Eye (tissue), 1 donor: ENCODE measurements at regions not wholly inside any gene's neighbourhood (a gene's known extent, or its start where the extent isn't known, plus 50 kb on each side); places are given as distances from the start of the nearest gene placed in this dataset.
"Not testable (repeated sequence)": the region's sequence is repeated elsewhere in the genome, so short reads cannot be mapped to it uniquely, and the experiment has no call there.

Experiments used
- DNase-seq: peaks from one replicate; pipeline ENCODE4 v3.0.0-alpha.2; 2015

DNA sequence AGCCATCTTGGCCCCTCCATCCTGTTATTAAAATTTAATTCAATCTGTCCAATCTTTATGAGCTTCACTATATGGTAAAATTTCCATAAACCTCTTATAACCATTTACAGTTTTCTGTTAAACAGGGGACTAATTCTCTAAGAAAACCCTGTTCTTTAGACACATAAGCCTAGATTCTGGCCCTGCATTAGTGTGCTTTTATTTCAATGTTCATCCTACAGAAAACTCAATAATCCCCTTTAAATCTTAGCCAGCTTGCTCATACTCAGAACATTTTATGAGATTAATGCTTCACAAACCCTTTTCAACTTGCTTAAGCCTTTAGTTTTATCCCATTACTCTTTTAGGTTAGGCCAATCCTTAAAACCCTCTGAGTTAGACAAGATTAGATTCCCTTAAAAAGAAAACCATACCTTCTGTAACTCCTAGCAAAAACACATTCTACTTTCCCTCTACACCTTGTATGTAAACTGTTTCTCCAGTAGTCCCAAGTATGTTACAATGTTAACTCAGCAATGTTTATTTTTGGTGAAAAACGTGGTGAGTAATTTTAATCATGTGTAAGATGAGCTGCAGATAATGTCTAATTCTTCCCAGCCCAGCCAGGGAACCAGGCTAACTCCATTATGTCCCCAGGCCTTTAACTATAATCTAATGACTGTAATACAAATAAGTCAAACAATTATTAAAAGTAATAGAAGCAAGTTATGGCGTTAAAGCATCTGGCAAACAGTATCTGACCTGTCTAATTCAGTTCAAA is 1953.4 kb upstream of the LRRTM1 start:
- peak; percentile 23 for DNase-seq

DNA sequence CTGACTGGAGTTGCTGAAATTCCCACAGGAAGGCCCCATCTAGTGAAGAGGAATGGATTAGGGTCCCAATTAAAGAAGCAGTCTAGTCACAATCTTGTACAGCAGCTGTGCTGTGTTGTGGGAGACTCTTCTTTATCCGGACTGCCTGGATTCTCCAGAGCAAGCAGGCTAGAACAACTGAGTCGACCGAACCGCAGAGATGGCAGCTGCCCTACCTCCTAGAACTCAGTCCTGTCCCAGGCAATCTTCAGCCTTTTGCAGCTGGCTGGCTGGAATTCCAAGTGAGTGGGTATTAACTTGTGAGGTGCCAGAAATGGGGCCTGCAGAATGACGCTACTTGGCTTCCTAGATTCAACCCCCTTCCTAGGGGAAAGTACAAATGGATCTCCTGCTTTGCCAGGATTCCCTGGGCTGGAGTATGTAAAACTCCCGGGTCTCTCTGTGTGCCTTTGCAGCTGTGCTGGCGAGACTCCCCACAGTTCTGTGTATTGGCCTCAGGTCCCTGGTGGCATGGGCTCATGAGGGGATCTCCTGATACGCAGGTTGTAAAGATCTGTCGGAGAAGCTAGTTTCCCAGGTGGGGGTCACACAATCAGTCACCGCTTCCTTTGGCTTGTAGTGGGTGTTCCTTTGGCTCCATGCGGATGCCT is 1952.6 kb upstream of the LRRTM1 start:
- no peak for DNase-seq

DNA sequence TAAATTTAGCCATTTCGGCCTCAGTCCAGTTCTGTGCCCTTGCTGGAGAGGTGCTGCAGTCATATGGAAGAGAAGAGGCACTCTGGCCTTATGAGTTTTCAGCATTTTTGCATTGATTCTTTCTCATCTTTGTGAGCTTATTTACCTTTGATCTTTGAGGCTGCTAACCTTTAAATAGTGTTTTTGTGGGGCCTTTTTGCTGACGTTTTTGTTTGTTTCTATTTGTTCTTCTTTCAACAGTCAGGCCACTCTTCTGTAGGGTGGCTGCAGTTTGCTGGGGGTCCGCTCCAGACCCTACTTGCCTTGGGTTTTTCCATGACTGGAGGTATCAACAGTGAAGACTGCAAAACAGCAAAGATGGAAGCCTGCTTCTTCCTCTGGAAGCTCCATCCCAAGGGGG is 1951.7 kb upstream of the LRRTM1 start:
- DNase-seq = no peak

DNA sequence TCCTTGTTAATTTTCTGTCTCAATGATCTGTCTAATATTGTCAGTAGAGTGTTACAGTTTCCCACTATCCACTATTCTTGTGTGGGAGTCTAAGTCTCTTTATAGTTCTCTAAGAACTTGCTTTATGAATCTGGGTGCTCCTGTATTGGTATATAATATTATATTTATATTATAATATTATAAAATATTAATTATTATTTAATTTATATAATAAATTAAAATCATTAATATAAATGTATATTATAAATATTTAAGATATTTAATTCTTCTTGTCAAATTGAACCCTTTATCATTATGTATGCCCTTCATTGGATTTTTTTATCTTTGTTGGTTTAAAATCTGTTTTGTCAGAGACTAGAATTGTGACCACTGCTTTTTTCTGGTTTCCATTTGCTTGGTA is 1950.2 kb upstream of the LRRTM1 start:
- DNase-seq = no peak

DNA sequence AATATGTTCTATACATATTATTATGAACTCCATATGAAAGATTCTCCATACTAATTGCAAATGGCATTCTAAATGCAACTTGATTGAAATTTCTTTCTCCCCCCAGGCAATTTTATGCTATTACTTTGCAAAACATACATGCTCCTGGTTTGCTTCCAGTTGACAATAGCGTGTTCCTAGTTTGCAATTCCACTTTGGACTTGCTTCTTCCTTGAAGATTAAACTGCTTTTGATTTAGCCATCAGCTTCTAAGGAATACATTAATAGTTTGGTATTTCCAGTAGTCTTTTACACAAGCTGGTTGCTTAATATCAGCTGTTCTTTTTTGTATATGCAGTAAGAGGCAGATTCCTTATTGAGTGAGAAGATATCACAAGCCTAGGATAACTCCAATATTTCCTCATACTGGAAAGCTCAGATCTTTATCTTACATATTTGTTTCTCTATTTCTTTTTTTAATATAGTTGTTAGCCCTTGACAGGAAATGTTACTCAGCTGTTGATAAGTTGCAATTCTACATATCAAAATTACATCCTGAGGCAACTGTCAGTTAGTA is 1941.7 kb upstream of the LRRTM1 start:
- DNase-seq = no peak

DNA sequence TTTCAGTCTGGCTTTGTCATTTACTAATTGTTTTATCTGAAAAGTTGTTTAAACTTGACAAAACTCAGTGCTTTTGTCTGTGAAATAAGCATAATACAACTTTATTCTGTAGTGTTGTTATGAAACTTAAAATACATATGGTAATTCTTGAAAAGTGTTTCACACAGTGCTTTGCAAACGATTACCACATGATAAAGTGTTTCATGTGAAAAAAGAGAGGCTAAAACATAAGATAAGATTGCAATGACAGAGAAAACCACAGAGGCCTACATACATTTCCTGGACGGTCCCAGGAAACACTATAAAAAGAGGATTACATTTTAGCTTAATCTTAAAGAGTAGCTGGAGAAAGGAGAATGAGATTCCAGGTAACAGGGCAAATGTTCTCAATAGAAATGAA is 1934.6 kb upstream of the LRRTM1 start:
- DNase-seq = no peak

DNA sequence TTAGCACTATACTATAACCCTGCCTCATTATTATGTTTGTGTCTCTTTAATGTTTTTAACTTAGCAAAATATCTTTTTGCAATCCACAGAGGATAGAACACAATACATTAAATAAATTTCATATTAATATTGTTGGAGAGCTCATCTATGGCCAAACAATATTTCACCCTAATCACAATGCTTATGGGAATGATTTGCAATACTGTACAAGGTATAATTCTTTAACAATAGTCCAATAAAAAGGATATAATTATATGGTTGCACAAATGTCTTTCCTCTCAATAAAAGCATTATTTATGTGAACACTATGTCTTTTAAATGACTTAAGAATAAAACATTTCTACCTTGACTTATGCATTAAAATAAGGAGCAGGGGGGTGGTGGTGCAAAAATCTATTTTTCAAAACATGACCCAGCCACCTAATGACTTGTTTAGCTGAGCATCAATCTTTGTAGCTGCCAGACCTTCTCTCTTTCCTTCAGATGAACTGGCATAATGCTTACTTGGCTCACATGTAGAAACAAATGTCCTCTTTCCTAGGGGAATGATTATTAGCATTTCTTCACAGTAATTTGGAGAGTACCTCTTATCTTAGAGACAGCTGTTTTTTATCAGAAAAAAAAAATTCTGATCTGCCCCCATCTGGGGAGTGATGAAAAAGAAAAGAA is 1933.6 kb upstream of the LRRTM1 start:
- DNase-seq = no peak

DNA sequence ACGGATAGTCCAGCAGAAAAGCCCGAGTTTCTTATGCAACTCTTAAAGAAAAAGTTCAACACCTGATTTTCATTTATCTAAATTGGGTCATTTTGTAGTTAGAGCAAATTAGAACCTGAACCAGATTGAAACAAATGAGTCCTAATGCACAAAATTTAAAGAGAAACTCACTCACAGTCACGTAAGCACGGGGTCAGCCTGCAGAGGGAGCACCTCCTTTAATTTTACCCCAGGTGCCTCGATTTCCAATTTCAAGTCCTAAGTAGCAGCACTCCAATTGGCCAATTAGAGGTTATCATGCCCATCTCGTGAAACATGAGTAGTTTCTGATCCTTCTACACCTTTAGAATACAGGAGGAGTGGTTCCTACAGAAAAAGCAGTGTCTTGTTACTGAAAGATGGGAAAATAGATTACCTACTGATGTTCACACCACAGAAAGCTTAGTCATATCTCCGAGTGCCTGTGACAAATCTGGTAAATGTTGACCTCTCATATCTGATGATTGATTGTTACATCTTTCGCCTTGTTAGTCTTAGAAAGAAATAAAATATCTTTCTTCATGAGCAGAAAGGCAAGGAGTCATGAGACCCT is 1929.8 kb upstream of the LRRTM1 start:
- DNase-seq = no peak

DNA sequence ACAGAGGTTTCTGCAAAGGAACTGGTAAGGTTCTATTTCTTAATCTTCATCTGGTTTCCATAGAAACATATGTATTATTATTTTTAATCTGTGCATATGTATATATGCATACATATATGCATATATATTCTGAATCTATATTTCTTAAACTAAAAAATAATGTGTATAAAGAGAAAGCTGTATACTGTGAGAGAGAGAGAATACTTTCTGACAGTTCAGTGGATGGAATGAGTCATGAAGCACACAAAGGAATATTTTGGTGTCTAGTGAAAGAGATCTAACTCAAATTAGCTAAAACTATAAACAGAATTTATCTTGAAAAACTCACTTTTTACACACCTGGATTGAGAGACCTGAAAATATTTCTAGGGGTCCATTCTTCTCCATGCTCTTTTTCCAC is 1929.3 kb upstream of the LRRTM1 start:
- DNase-seq = no peak

DNA sequence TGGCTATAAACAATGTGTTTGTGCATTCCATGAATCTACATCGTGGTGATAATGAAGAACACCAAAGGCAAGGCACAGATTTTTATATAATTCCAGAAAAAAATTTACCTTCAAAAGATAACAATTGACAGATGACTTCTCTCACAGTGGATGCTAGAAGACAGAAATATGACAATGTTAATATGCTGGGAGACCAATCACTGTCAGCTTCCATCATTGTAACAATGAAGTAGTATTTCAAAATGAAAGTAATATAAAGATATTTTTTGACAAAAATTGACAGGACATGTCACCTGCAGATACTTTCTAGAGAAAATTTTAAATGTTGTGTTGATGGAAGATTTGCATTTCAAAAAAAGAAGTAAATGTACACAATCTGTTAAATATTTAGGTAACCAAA is 1925.9 kb upstream of the LRRTM1 start:
- DNase-seq = no peak

DNA sequence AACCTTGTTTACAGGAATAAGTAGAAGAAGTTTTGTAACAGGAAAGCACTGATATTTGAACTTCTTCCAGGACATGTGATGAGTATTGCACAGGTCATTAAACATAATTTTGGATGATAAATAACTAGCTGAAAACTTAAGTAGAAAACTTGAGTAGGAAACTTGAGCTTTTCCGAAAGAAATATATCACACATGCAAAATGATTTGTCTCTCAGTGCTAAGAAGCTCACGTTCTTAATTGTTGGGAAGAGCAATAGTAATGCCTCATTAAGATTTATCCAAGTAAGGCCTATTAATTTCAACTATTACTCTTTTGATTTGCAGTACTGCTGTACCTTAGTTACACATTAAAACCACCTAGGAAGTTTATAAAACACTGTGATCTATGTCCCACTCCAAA is 1921.9 kb upstream of the LRRTM1 start:
- DNase-seq = no peak

DNA sequence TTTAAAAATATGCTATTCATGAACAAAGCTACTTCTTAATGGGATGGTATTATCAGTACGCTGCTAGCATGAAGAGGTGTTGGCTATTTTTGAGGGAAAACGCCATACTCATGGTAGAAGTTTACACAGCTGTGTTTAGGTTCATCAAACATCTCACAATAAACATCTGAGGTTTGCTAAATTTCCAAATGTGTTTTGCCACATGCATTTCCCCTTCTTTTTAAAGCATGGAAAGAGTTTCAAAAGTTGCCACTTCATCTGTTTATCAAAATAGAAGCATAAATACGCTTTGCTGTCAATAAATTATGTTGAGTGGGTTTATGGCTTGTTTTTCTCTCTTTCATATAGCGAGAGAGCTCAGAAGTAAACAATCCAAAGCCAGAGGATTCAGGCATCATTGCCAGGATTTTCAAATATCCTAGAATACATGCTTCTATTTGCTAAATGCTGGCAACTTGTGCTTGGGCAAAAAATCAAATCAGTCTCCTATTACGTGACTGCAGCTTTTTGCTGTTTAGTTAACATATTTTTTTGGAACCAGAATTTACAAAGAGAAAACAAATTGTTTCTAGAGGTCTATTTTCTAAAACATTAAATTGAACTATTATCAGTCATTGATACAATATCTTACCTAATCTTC is 1919.9 kb upstream of the LRRTM1 start:
- no peak for DNase-seq

DNA sequence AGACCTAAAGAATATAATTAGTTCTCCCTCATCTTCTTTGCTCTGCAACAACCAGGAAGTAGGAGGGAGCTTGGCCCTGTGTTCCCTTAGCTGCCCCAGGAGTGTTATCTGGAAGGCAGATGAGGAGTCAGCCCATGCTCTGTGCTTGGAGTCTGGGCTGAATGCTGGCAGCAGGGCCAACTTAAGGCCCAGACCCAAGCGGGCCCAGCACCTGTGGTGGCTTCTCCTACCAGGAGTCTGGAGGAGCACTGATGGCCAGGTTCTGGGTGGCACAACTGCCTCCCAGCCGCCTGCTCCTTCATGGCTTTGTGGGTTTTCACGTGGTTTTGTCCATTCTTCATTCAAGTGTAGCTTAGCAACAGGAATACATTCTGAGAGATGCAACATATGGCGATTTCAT is 1910.7 kb upstream of the LRRTM1 start:
- DNase-seq = no peak

DNA sequence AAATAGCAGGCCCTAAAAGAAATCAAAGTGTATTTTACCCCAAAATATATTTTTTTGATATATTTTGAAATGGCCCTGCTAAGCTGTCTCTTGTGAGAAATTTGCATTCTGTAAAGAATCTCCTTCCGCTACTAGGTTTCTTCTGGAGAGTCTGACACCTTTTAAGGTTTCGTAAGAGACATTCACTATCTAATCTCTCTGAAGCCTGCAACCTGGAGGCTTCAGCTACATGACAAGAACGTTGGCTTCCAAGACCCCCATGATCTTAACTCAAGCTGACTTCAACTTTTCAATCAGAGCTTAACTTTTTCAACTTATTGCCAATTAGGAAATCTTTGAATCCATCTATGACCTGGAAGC is 1894.9 kb upstream of the LRRTM1 start:
- no peak for DNase-seq

DNA sequence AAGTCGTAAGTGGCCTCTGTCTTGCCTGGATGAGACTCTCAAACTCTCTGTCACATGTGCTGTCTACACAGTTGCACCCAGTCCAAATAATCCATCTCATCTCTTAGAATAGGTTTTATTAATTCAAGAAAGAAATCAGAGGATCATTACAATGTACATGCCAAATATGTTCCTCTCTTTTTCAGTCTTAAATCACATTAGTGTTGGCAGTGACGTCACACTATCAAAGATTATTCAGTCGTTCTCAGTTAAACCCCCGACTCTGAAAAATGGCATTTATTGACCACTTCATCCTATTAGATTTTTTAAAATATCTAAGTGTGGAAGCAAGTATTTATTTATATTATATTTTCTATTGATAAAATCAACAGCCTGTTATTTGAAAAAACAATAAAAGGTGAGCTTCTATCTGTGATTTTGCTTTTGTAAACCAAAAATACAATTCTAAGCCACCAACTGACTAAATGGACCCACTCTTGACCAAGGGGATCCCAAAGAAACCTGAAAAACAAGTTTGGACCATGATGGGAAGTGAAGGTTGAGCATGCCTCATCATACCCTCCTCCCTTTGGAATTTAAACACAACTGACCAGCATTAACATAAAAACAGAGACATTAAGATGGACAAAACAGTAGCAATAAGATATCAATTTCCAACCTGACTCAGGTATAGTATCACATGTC is 1894.4 kb upstream of the LRRTM1 start:
- DNase-seq = no peak

DNA sequence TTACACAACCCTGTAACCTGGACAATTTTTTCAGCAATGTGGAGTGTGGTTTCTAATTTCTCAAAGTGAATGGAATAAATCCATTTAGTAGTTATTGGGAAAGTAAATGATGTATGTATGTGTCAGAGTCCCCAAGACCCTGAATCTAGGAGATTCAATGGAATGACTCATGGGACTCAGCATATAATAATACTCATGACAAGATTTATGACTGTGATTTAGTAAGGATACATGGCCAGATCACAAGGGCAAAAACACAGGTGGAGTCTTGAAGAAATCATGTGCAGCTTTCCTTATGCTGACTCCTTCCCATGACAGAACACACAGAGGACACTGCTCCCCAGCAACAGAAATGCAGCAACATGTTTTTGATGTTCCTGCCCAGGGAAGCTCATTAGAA is 1877.7 kb upstream of the LRRTM1 start:
- DNase-seq = no peak

DNA sequence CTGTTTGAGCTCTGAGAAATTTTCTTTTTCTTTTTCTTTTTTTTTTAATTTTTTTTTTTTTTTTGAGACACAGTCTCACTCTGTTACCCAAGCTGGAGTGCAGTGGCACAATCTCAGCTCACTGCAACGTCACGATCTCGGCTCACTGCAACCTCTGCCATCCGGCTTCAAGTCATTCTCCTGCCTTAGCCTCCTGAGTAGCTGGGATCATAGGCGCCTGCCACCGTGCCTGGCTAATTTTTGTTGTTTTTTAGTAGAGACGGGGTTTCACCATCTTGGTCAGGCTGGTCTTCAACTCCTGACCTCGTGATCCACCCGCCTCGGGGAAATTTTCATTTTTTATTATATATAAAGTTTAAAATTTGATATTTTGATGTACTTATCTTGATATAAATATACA is 1870.7 kb upstream of the LRRTM1 start:
- not testable (repeated sequence) for DNase-seq

DNA sequence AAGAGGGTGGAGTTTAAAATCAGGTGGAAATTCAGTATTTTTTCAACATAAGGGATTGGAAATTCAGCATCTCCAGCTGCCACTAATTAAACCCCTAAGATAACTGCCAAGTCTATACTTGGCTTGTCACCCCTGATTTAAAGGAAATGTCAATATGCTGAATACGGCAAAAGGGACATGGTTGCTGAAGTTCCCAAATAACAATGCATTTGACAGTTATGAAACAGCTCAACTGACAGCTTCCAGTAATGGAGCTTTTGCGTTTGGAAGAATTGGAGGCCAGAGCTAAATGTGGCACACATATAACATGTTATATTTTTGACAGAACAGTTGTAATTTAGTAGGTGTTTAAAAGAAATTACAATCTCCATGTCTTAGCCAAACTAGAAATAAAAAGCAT is 1867.9 kb upstream of the LRRTM1 start:
- no peak for DNase-seq

DNA sequence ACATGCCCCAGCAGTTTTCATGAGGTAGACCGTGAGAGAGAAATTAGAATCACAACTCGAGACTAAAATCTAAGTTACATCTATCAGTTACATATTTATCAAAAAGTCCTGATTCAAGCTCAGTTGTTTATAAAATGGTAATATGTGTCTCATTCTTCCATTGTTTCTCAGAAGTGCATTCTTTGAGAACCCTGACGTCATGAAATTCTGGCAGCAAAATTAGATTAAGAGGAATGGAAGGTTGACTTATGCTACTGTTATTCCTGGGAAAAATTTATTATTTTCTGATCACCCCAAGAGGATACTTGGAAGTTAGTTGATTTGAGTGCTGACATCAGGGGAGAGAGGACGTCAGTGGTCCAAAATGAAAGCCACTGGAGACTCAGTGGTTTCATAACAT is 1864.8 kb upstream of the LRRTM1 start:
- DNase-seq = no peak

DNA sequence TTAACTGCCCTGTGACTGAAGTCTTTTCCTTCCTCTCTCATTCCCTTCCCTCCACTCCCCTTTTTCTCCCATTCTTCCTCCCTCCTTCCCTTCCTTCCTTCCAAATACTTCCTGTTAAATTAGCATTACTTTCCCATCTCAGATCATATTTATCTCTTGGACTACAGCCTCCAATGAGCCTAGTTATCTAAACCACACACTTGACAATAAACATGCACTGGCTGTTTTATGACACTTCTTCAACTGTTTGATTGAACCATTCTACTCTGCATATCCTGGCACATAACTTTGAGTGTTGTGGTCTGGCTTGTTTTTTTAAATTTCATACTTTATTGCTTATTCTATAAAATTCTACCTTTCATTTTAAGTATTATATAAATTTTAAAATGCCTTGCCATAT is 1860.8 kb upstream of the LRRTM1 start:
- DNase-seq = no peak

DNA sequence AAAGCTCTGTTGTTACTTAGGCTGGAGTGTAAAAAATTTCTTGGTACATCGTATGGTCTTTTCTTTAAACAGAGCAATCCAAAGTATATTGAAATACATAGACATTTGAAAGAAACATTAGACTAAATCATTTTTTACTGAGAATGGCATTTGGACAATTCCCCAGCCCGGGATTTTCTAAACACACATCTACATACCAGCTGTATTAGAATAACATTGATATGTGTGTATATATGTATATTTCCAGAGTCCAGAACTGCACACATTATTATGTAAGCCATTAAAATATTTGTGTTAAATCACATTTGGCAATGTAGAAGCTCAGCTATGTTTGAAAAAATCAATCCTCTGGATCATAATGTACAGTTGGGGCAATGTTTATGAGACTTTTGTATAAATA is 1853.6 kb upstream of the LRRTM1 start:
- DNase-seq = no peak

DNA sequence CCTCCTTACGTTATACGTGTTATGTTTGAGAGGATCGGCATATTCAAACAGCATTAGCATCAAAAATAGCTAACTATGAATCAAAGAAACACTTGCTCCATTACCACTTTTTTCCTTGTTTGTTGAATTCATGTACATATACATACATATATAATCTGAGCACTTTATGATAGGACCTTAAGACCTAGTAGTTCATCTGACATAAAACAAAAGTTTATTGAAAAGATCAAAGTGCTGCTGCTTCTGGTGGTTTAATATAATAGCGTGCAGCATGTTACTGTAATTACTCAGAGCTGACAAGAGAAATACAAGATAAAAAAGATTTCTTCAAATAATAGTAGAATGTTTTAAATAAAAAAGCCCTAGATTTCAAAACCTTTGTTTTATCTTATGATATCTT is 1850.9 kb upstream of the LRRTM1 start:
- DNase-seq = no peak

DNA sequence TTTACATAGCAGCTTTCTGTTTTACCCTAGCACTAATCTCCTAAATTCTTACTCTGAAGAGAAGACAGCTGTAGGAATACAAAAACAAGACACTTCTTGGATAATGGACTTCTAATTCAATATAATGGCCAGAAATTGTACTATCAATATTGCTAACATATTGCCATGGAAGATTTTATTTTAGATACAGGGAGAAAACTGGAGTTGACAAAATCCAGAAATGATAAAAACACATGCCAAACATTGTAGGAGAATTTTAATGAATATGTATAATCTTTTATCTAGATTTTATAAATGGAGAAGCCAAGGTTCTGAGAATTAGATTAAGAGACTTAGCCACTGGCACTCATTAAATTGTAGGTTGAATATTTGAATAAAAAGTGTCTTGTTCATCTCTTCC is 1838.8 kb upstream of the LRRTM1 start:
- no peak for DNase-seq
